HG03175 (cell line): ENCODE measurements at regions not wholly inside any gene's neighbourhood (a gene's known extent, or its start where the extent isn't known, plus 50 kb on each side); places are given as distances from the start of the nearest gene placed in this dataset.

Experiments
- ATAC-seq: cut with Tn5 transposase; IDR thresholded peaks from one replicate; pipeline ENCODE4 v1.9.1; 2021; ENCODE audit warnings: mild to moderate bottlenecking, moderate library complexity; ENCODE audit not compliant: unreplicated experiment

DNA sequence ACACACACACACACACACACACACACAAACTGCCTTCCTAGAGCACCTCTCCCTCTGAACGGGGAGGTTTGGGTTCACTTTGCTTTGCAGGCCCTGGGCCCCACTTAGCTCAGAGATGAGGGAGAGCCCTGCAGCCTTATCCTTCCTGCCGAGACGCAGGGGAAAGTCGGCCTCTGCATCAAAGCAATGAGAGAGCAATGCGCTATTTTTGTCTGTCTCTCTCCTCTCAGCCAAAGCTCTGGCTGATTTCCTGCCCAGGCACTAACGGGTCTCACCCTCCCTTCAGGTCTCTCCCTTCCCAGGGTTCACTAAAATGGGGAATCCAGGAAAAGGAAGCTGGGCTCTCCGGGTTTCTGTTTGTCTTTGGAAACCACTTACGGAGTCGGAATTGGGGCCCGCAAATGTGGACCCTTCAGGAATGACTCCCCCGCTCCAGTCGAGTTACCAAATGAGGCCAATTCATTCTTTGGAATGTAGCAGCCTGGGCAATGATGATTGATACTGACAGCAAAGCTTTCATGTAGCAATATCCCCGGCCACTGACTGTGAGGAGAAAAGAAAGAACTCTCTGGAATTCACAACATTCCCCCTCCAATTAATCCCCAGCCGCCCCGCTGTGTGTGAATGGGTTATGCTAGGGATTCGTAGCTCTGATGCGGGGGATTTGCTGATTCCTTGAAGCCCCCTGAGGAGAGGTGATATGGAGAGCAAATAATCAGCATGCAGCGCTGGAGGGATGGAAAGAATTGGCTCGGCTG, 61.5 kb upstream of the WLS start:
- ATAC-seq: no peak

DNA sequence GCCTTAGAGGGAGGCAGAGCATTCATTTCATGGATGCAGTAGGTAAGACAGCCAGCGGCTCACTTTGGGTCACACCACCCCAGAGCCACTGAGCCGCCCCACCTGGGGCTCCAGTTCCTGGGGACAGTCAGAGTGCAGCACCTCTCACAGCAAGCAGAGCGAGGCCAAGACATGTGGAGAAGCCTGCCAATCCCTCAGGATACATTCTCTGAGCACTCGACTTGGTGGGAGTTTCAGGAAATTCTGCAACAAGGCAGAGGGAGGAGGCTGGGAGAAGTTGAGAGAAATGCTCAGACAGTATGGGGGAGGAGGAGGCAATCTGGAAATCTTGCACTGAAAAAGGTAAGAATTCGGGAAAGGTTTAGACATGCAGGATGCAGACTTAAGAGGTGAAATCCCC, 60.8 kb upstream of the WLS start:
- no peak for ATAC-seq

DNA sequence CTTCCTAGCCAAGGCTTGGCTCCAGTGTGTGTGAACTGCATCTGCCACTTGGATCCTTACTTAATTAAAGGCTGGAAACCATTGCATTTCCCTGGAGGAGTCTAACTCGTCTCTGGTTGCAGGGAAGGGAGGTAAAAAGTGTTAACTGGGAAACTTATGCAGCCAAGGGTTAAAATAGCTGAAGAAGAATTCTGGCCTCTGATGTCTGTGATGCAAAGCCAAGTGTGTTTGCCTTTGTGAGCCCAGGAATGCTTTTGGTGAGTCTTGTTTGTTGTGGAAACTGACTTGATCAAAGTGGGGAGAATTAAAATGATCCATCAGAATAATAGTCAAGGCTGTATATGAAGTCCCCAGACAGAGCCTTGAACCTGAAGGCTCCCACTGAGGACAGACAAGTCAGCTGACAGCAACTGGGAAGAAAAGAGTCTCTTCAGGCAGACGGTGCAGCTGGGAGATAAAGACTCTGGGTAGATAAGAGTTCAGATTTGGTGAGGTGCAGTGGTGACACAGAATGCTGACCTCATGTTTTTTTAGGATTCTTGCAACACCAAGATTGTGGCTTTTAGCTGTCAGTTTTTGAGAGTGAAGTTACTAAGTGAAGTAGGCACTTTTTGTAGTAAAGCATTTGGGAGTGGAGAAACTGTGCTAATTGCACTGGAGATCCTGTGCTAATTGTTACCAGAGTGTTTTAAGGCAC, 59.5 kb upstream of the WLS start:
- no peak for ATAC-seq

DNA sequence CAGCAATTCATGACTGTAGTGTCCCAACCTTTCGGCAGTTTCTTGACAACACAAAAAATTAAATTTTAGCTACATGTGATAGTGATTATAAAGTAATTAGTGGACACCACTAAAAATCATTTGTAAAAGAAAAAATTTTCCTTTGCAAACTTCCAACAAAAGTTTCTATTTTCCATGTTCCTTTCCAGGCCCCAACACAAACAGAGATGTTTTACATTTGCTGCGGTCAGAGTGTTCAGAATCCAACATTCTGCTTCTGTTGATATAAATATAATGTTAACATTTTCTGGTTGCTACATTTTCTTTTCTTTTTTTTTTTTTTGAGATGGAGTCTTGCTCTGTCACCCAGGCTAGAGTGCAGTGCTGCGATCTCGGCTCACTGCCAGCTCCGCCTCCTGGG, 54.9 kb upstream of the WLS start:
- ATAC-seq: no peak

DNA sequence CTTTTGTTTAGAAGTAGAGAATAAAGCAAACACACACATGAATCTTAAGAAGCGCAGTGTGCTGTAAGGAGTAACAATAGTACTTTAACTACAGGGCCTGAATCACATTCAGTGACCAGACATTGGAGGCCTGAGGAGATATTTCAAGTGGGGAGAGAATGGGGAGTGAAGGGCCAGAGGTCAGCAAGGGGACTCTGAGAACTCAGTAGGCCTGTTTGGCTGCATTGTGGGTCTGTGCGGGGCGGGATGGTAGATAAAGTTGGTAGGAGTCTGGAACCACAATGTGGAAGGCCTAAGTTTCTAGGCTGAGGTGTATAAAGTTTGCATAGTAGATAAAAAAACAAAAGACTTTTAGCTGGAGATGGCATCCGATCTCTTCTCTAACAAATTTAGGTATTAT, 52.7 kb upstream of the WLS start:
- ATAC-seq: no peak

DNA sequence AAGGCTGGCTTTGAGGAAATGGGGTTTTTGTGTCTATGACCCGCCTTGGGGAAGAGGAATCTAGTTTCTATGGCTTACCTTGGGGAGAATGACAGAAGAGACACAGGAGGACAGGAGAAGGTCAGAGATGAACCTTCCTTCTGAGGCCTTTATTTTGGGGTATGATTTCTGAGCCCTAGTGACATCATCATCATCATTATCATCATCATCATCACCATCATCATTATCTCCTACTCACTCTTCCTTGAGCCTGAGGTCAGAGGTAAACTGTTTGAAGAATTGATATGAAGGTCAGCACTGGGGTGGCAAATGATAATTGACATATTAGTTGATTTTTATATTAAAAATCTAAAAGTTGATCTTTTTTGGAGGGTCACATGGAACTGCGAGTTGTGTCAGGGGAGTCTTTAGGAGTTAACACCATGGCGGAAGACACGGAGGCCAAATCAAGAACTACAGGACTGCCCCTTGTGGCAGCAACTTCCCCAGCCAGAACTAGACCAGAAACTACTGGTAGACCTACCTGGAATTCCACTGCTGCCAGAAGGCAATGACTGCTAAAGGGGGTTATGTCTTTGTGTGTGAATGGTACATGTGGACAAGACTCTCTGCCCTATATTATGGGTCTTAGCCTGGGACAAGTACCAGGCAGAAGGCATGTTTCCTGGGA, 49.8 kb upstream of the WLS start:
- no peak for ATAC-seq
